Parathyroid adenoma (tissue), 2 donors: ENCODE measurements at regions not wholly inside any gene's neighbourhood (a gene's known extent, or its start where the extent isn't known, plus 50 kb on each side); places are given as distances from the start of the nearest gene placed in this dataset.

Experiments
- H2AFZ ChIP-seq: fragments of 300-600 bp; sonication (generic); one replicate; pipeline ENCODE4 v1.7.0; 2017; ENCODE audit warnings: antibody characterized with exemption, mild to moderate bottlenecking
- H3K27ac ChIP-seq: fragments of 300-600 bp; sonication (generic); one replicate; pipeline ENCODE4 v1.7.0; 2017
- H3K27me3 ChIP-seq: fragments of 300-600 bp; sonication (generic); one replicate; pipeline ENCODE4 v1.7.0; 2017; ENCODE audit warnings: low read length; ENCODE audit not compliant: control insufficient read depth, insufficient read depth
- H3K36me3 ChIP-seq: fragments of 300-600 bp; sonication (generic); one replicate; pipeline ENCODE4 v1.7.0; 2017; ENCODE audit warnings: low read length; ENCODE audit not compliant: control insufficient read depth, insufficient read depth
- H3K4me1 ChIP-seq: fragments of 300-600 bp; sonication (generic); one replicate; pipeline ENCODE4 v1.7.0; 2017; ENCODE audit warnings: control low read depth
- H3K4me2 ChIP-seq: fragments of 300-600 bp; sonication (generic); one replicate; pipeline ENCODE4 v1.7.0; 2017; ENCODE audit warnings: low read length
- H3K4me3 ChIP-seq: fragments of 300-600 bp; sonication (generic); one replicate; pipeline ENCODE4 v1.7.0; 2017; ENCODE audit warnings: low read depth, low read length
- H3K79me2 ChIP-seq: fragments of 300-600 bp; sonication (generic); one replicate; pipeline ENCODE4 v1.7.0; 2017; ENCODE audit warnings: control low read depth
- H3K9ac ChIP-seq: fragments of 300-600 bp; sonication (generic); one replicate; pipeline ENCODE4 v1.7.0; 2017; ENCODE audit warnings: mild to moderate bottlenecking
- H3K9me3 ChIP-seq: fragments of 300-600 bp; sonication (generic); one replicate; pipeline ENCODE4 v1.7.0; 2017; ENCODE audit warnings: low read length; ENCODE audit not compliant: control insufficient read depth
- TF ChIP-seq, protein P1 (sequence below): fragments of 300-600 bp; sonication (generic); IDR thresholded peaks from one replicate; pipeline ENCODE4 v1.7.0; 2017; ENCODE audit warnings: antibody characterized with exemption, mild to moderate bottlenecking
- donor health status: primary hyperparathyroidism.

DNA sequence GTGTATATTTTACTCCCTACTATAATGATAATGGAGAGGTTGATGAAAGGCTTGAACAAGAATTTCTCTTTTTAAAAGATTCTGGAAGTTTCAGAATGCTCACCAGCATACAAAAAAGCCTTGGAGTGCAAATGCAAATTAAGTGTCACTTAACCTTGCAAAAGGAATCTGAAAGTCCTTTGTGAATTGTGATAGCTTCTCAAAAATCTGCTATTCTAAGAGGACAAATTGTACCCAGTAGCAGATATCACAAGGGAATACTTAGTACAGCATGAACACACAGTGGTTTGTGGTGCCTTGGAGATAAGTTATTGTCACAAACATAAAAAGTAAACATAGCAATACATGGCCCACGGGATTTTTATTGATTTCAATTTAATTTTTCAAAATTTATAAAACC is 1208.3 kb upstream of the B3GALT2 start:
- no peak overlapping the region for H3K27ac ChIP-seq
- no peaks in the 10 kb centered on the region for H3K79me2 ChIP-seq
- TF ChIP-seq, protein P1, sequence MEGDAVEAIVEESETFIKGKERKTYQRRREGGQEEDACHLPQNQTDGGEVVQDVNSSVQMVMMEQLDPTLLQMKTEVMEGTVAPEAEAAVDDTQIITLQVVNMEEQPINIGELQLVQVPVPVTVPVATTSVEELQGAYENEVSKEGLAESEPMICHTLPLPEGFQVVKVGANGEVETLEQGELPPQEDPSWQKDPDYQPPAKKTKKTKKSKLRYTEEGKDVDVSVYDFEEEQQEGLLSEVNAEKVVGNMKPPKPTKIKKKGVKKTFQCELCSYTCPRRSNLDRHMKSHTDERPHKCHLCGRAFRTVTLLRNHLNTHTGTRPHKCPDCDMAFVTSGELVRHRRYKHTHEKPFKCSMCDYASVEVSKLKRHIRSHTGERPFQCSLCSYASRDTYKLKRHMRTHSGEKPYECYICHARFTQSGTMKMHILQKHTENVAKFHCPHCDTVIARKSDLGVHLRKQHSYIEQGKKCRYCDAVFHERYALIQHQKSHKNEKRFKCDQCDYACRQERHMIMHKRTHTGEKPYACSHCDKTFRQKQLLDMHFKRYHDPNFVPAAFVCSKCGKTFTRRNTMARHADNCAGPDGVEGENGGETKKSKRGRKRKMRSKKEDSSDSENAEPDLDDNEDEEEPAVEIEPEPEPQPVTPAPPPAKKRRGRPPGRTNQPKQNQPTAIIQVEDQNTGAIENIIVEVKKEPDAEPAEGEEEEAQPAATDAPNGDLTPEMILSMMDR: no peak

GRCh38 chr1:194387531-194387930 is 1201.1 kb upstream of the B3GALT2 start:
- no peak overlapping the region for H3K27ac ChIP-seq
- H3K4me2 ChIP-seq: no peak overlapping the region
- no peak overlapping the region for H3K9ac ChIP-seq
- no peak overlapping the region for H2AFZ ChIP-seq
- no peak overlapping the region for H3K4me3 ChIP-seq
- no peaks in the 10 kb centered on the region for H3K79me2 ChIP-seq
- no peaks in the 10 kb centered on the region for H3K4me1 ChIP-seq
- TF ChIP-seq, protein P1: no peak
- H3K36me3 ChIP-seq: no peaks in the 10 kb centered on the region
- no peaks in the 10 kb centered on the region for H3K27me3 ChIP-seq
- no peaks in the 10 kb centered on the region for H3K9me3 ChIP-seq

More for the DNA sequence above, 1208.3 kb upstream of the B3GALT2 start:
- no peaks in the 10 kb centered on the region for H3K27me3 ChIP-seq
- H3K4me3 ChIP-seq: no peak overlapping the region
- no peak overlapping the region for H3K4me2 ChIP-seq
- H3K9me3 ChIP-seq: no peaks in the 10 kb centered on the region
- H3K9ac ChIP-seq: no peak overlapping the region
- H3K36me3 ChIP-seq: no peaks in the 10 kb centered on the region
- H2AFZ ChIP-seq: no peak overlapping the region
- H3K4me1 ChIP-seq: no peaks in the 10 kb centered on the region

DNA sequence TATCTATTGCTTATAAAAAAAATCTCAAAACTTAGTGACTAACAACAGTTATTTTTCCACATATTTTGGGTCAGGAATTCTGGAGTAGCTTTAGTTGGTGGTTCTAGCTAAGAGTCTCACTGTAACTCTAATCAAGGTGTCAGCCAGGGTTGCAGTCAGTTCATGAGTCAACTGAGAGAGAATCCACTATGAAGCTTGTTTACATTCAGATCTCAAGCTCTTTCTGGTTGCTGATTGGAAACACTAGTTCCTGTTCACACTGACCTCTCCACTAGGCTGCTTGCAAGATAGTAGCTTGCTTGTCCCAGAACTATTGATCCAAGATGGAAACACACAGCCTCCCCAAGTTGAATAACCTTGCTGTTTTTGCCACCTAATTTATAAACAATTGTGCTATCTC is 1192.1 kb upstream of the B3GALT2 start:
- Histone ChIP-seq H3K9ac (no peak overlapping the region), H3K4me3 (no peak overlapping the region), H3K4me1 (no peaks in the 10 kb centered on the region), H3K9me3 (no peaks in the 10 kb centered on the region), H3K27ac (no peak overlapping the region), H3K4me2 (no peak overlapping the region), H3K36me3 (no peaks in the 10 kb centered on the region), H3K27me3 (no peaks in the 10 kb centered on the region), H2AFZ (no peak overlapping the region), H3K79me2 (no peaks in the 10 kb centered on the region)
- TF ChIP-seq, protein P1: no peak

DNA sequence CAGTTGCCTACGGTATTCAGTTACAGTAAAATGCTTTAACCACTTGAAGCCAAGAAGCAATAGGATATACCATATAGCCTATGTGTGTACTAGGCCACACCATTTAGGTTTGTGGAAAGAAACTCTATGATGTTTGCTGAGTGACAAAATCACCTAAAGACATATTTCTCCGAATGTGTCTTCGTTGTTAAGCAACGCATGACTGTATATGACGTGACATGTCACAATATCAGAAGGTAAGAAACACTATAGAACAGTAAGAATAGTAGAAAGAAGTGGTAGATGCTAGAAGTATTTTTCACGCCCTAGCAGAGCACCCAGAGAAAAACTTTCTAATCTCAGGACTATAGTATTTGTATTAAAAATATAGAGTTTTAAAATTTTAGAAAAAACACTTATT is 1188.2 kb upstream of the B3GALT2 start:
- H3K27me3 ChIP-seq: no peaks in the 10 kb centered on the region
- no peak overlapping the region for H3K27ac ChIP-seq
- no peak overlapping the region for H2AFZ ChIP-seq
- TF ChIP-seq, protein P1: no peak
- H3K79me2 ChIP-seq: no peaks in the 10 kb centered on the region
- H3K9me3 ChIP-seq: no peaks in the 10 kb centered on the region
- no peaks in the 10 kb centered on the region for H3K4me1 ChIP-seq
- H3K36me3 ChIP-seq: no peaks in the 10 kb centered on the region
- H3K4me2 ChIP-seq: no peak overlapping the region
- H3K9ac ChIP-seq: no peak overlapping the region
- H3K4me3 ChIP-seq: no peak overlapping the region

- Histone ChIP-seq H3K27ac (no peak overlapping the region), H3K4me1 (no peaks in the 10 kb centered on the region), H3K79me2 (no peaks in the 10 kb centered on the region), H3K27me3 (no peaks in the 10 kb centered on the region), H3K4me2 (no peak overlapping the region), H3K9ac (no peak overlapping the region), H2AFZ (no peak overlapping the region), H3K9me3 (no peaks in the 10 kb centered on the region), H3K4me3 (no peak overlapping the region), H3K36me3 (no peaks in the 10 kb centered on the region)
- TF ChIP-seq, protein P1: no peak
These were observed 1185.9 kb upstream of the B3GALT2 start for GRCh38 chr1:194372266-194372665.
